Spleen (tissue), 7 donors: ENCODE measurements at regions not wholly inside any gene's neighbourhood (a gene's known extent, or its start where the extent isn't known, plus 50 kb on each side); places are given as distances from the start of the nearest gene placed in this dataset.

Experiments
- CTCF ChIP-seq, 11 experiments: fragments of 200-600 bp in 7 of 11; fragments of 450-650 bp in 4 of 11; sonication (generic) in 4 of 11; IDR thresholded peaks in 8 of 11; conservative IDR thresholded peaks in 3 of 11; 1 replicate in 7 of 11; 2 replicates in 4 of 11; pipeline versions ENCODE4 v1.4.0 to v1.8.0; 2016 to 2021; ENCODE audit warnings: antibody characterized with exemption in 11 of 11, inconsistent platforms in 4 of 11, mild to moderate bottlenecking in 1 of 11
- POLR2A ChIP-seq, 3 donors: fragments of 450-650 bp; IDR thresholded peaks; one replicate each; pipeline ENCODE4 v1.5.1; 2017; ENCODE audit warnings: antibody characterized with exemption in 3 of 3, mild to moderate bottlenecking in 1 of 3
- POLR2AphosphoS5 ChIP-seq, 3 donors: sonication (generic); formaldehyde crosslinking; IDR thresholded peaks; one replicate each; pipeline ENCODE4 v1.5.1; 2017; ENCODE audit warnings: antibody characterized with exemption in 3 of 3
- donor health status: DM: no; HTN: no; CAD: no; lungs with moderate emphysema.
- donor health status: DM: no; HTN: no; CAD: no.
- donor health status: DM: no; HTN: no; CAD: no.

GRCh38 chrX:43025806-43026315 lies 247.9 kb upstream of the PPP1R2C start:
- no peak for TF ChIP-seq CTCF (IDR thresholded peaks at IDR 0.05 in 8 of 11, conservative IDR thresholded peaks at IDR 0.05 in 3 of 11)
- no peak for TF ChIP-seq POLR2AphosphoS5 (IDR thresholded peaks at IDR 0.05)
- TF ChIP-seq POLR2A (IDR thresholded peaks at IDR 0.05), result no peak
